Fibroblast of upper back skin (primary cell): ENCODE measurements at regions not wholly inside any gene's neighbourhood (a gene's known extent, or its start where the extent isn't known, plus 50 kb on each side); places are given as distances from the start of the nearest gene placed in this dataset.
A peak's percentile ranks its signal among the peaks of the same experiment; 100 is the strongest.
"Not testable (repeated sequence)": the region's sequence is repeated elsewhere in the genome, so short reads cannot be mapped to it uniquely, and the experiment has no call there.

Source experiments
- DNase-seq: peaks from one replicate; pipeline ENCODE4 v3.0.0-alpha.2; 2013

DNA sequence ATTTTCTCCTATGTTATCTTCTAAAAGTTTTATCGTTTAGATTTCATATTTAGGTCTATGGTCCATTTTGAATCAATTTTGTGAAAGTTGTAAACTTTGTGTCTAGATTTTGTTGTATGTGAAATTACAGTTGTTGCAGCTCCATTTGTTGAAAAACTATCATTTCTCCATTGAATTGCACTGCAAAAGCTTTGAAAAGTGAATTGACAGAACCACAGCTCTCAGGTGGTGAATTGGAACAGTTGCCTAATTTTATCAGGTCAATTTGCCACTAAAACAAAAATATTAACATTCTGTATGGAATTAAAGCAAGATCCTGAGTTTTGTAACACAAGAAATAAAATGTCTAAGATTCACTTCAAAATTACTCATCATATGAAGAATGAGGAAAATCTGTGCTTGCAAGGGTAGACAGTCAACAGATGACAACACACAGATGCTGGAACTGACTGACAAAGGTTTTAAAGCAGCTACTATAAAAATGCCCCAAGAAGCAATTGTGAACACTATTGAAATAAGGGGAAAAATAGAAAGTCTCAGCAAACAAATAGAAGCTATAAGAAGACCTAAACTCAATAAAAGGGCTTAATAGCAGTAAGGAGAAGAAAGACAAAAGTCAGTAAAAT is 346.7 kb downstream of the PAX1 start:
- peak; percentile 49 for DNase-seq

DNA sequence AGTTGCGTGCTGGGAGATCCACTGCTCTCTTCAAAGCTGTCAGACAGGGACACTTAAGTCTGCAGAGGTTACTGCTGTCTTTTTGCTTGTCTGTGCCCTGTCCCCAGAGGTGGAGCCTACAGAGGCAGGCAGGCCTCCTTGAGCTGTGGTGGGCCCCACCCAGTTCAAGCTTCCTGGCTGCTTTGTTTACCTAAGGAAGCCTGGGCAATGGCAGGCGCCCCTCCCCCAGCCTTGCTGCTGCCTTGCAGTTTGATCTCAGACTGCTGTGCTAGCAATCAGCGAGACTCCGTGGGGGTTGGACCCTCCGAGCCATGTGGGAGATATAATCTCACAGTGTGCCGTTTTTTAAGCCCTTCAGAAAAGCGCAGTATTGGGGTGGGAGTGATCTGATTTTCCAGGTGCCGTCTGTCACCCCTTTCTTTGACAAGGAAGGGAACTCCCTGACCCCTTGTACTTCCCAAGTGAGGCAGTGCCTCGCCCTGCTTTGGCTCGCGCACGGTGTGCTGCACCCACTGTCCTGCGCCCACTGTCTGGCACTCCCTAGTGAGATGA is 340.6 kb downstream of the PAX1 start:
- DNase-seq, result not testable (repeated sequence)

DNA sequence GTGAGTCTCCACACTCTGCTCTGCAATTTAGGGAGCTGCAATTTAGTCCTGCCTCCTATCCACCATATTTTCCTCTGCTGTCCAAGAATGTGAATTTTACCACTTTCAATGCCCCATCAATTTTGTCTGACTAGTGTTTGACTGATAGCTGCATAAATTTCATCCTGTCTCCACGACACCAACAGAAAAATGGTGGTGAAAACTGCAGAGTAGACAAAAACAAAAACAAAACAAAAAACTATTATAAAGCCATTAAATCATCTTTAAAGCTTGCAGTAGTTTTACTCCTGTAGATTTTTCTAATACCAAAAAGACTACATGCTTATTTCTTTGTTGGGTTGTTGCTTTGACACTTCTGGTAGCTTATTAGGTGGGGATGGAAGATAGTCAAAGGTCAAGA is 322.0 kb downstream of the PAX1 start:
- DNase-seq, result no peak

DNA sequence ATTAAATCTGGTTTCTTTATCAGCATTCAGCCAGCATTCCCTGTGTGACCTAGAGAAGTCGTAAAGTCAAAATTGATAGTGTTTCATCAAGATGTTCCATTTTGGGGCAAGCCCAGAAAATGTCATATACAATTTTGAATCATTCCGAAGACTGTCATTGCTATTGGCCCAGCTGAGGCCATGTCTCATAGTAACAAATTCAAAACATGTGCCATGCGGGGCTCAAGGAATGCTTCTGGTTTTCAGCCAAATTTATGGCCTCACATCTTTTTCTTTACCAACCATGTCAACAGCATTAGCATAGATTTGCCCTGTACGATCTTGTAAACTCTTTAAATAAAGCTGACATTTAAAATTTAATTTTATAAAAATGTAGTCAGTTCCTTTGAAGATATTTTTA is 314.7 kb downstream of the PAX1 start:
- peak; percentile 31 for DNase-seq

DNA sequence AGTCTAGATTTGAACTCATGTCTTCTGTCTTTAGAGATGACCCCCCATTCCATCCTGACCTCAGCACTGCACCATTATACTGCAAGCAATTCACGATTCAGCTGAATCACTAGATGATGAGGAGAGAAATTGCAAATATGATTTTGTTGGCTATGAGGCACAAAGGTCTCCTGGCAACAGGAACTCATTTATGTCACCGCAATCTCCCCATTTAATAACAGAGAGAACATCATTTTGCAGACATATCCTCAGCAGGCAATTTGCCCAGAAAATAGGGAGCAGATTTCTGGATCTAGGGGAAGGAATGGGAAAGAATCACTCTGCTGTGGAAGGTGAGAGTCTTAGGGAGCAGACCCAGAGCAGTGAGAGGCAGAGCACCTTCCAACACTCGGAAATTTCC is 303.0 kb downstream of the PAX1 start:
- DNase-seq, result peak; percentile 54

DNA sequence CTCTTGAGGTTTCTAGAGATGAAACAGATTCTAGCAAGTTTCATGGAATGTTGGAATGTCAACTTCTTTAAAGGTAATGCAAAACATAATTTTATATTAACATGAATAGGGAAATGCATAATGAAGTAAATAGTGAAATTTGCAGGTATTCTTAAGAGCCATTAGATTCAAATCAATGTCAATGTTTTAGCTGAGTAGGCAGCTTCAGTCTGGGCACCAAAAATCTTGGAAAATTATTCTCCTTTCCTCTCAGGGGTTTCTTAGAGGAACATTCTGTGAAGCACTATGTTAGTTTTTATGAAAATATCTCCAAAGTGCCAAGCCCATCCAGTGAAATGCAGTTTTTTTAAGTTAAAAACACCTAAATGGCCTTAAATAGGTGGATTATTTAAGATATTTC is 300.8 kb downstream of the PAX1 start:
- no peak for DNase-seq

DNA sequence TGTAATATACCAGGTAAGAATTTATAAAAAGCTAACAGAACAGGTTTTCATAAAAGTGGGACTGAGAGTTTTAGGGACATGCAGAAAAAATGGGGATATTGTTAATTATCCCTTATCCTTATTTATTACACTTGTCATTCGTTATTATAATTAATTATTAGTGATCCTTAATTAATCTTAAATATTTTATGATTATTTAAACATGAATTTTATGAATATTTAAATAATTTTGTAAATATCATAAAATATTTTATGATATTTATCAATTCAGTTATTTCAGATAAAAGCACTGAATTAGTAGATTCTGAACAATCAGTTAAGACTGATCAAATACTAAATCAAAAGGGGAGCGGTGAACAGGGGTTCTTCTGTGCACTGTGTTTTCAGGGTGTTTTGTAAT is 300.1 kb downstream of the PAX1 start:
- DNase-seq, result no peak

DNA sequence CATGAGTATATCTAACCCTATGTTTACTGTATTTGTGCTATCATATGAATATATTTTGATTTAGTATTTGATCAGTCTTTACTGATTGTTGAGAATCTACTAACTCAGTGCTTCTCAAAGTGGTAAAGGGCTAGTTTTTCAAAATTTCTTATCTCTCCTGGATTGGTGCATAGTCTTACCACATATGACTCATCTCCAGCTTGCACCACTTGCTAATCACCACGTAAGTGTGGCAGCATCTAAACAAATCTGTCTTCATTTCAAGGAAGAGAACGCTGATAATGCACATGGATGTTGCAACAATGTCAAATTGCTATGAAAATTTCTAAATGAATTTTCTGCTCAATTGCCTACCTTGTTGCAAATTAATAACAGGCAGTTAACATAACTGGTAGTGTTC is 299.5 kb downstream of the PAX1 start:
- no peak for DNase-seq

DNA sequence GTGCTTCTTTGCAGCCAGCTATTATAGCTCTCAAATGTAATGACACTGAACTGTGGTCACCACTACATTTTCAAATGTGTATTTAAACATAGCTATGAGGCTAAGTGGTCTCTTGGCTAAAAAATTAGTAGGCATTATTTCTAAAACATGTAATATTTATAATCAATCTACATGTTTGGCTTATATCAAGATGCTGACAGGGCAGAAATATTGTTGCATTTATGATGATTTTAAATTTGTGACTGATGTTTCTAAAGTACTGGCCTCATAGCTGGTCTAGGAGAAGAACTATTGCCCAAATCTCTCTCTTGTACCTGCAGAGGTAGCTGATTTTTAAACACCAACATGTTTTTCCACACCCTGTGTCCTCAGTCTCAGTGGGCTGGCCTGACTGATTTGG is 298.2 kb downstream of the PAX1 start:
- DNase-seq, result no peak

DNA sequence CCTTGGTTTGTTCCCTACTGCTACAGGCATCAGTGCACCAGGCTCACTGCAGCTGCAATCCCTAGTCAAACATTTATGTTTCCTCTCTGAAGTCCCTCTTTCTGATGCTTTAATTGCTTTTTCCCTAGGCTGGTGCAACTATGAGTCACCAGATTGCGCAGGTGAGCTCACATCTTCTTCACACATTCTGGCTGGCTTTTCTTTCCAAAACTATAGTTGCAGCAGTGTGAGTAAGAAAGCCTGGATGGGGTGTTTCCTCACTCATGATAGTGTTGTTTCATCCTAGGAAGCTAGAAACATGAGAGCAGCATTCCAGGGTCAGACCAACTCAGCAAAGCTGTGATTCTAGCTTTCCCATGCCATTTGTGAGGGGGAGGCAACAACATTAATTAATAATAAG is 296.4 kb downstream of the PAX1 start:
- DNase-seq, result peak; percentile 28

DNA sequence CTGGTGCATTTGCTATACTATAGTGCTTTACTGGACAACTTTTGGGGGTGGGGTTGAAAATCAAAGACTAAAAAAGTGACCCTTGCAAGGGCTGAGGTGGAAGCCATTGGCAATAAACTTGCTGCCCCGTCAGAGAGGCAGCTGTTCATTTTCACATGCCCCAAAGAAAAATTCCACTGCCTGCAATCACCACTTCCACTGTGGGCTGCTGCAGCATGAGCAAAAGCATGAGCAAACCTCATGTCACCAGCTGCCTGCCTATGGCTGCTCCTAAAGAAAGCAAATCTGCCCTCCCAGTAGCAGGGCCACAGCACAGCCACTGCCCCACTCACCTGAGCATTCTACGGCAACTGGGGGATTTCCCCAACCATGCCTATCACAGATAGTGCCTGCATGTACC is 290.0 kb downstream of the PAX1 start:
- DNase-seq, result no peak

DNA sequence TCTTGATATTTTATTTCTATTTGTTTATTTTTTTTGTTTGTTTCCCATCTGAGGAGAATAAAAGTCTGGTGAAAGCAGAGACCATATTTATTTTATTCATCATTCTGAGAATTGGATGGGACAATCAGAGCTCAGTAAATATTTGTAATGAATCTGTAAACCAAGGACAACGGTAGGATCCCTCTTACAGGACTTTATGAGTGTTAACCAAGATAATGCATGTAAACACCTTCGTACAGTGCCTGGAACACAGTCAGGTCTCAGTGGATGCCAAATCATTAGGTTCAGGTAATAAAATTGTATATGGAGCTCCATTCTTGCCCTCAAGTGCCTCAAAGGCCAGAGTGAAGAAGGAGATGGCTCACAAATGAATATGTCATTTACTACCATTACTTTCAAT is 288.7 kb downstream of the PAX1 start:
- no peak for DNase-seq

DNA sequence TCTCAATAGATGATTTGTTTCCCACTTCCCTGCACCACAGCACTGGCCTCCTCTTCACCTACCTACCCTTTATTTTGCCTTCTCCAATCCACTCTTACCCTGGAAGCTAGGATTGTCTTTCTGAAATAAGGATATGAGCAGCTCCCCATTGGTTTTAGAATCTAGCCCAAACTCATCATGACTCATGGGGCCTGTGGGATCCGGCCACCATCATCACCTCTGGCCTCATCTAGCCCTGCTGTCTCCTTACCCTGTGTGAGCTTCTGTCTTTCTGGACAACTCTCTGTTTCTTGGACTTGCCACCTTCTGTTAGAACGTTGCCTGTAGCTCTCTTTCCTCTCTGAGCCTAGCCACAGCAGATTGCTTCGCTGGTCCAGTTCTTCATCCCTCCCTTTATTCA is 277.1 kb downstream of the PAX1 start:
- no peak for DNase-seq

DNA sequence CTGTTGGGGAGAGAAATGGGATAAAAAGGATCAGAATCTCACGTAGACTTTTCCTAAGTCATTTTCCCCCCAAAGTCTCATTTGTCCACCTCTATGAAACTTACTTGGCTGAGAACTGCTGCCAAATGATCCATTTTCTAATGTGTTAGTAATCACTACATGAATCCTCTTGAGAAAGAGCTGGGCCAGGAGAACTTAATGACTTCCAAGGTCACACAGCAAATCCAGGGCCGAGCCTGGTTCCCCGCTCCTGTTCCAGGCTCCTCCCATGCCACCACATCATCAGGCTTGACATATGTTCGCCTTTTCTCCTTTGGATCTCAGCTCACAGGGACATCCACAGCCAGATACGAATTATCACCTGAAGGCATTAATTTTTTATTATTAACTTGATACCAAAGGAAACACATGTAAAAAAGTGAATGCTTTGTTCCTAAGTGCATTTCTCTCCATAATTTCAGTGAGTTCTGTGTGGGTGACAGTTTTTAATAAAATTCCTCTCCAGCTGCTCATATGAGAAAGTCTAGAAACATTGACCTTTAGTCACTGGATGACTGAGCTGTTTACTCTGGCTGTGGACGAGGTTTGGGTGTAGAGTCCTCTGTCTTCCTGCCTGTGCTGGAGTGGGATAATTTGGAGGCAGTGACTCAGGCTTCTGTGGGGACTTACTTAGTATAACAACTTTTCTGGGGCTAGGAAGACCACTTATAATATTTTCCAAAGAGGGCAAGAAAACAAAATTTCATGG is 276.3 kb downstream of the PAX1 start:
- DNase-seq, result peak; percentile 82

DNA sequence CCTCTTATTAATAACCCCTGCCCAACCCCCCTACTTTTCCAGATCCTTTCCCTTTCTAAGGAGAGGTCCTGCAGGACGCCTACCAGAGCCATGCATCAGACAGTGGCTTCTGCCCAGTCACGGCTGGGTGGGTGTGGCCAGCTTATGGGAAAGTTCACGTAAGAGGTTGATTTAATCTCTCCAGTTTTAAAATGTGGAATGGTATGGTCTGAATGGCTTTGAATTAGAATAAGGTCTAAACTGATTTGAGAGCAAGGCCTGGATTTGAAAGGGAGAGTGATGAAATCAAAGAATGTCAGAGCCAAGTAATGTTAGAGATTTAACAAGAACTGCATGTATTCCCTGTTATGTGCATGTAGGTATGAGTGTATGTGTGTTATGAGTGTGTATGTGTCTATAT is 275.7 kb downstream of the PAX1 start:
- DNase-seq, result peak; percentile 58

DNA sequence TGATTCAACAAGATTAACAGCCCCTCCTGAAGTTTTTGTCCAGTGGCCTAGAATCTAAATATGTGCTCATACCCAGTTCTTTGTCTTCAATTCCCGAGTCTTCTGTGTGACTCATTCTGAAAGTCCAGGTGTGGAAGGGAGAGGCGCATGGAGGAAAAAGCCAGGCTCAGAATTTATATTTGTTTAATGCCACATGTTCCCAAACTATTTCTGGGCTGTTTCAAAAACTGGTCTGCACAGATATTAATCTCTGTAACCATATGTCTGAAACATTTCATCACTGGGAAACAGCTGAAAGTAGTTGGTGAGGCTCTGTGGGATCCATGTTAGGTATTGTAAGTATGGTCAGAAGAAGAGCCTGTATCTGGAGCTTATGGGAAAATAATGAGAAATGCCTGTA is 266.0 kb downstream of the PAX1 start:
- DNase-seq, result peak; percentile 31

DNA sequence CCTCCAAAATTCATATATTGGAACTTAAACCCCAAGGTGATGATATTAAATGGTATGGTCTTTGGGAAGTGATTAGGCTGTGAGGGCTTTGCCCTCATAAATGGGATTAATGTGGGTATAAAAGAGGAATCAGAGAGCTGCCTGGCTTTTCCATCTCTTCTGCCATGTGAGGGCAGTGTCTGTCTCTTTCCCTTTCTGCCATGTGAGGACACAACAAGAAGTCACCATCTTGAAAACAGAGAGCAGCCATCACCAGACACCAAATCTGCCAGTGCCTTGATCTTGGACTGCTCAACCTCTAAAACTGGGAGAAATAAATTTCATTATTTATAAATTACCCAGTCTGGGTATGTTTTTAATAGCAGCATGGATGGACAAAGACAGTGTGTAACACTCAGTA is 263.0 kb downstream of the PAX1 start:
- no peak for DNase-seq

DNA sequence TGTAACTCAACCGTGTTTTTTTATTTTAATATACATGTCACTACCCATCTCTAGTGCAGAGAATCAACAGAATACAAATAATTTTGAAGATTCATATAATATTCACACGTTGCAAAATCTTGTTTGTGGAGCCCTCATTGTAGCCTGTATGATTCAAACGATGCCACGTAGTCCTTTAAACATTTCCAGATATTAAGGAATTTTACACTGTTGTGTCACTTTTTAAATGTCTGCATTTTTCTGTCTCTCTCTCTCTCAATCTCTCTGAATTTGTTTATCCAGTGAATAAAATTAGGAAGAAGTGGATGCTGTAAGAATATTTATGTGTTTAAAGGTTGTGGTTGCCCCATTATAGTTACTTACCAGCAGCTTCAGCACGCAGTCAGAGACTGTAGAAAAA is 262.0 kb downstream of the PAX1 start:
- no peak for DNase-seq

DNA sequence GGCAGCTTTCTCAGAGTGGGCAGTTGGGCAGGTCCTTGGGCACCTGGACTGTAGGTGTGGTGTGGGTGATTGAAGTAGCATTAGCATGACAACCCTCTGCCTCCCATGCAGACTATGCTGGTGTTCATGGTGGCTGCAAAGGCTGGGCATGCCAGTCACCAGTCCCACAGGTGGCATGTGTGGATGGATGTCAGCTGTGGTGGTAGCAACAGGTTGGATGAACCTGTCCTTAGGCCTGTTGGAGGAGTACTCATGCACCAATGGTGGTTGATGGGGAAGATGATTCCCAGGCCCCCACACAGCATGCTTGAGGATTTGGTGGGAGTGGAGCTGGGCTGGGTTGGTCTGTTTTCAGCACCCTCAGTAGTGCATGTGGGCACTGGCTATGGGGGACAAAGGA is 251.1 kb downstream of the PAX1 start:
- DNase-seq, result no peak

DNA sequence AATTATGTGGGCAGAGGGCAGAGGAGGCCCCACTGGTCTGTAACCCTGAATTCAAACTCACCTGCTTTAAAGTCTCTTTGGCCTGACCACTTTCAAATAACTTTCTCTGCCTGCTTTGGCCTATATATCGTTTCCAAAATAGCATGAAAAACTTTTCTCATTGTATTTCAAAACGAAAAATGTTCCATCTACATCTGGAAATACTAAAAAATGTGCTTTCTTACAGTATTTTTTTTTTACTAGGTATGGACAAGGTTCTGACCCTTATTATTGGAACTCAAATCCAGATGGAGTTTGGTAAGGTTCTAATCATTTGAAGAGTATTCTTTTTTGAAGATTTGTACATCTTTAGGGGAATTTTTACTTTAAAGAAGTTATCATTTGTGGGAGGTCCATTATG is 241.9 kb downstream of the PAX1 start:
- DNase-seq, result no peak

DNA sequence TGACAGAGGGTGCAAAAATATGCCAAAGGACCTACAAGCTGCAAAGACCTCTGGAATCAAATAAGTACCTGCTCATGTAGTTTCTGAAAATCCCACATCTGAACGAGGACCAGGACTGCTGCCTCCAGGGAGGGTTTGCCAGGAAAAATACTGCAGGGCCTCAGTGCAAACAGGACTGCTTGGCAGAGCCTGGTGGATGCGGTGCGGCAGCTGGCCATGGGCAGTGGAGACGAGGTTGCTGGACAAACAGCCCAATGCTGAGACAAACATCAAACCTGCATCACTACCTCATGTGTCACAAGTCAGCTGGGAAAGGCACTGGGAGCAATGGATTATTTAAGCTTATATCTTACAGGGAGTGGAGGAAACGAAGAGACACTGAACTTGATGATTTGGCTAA is 238.8 kb downstream of the PAX1 start:
- no peak for DNase-seq

DNA sequence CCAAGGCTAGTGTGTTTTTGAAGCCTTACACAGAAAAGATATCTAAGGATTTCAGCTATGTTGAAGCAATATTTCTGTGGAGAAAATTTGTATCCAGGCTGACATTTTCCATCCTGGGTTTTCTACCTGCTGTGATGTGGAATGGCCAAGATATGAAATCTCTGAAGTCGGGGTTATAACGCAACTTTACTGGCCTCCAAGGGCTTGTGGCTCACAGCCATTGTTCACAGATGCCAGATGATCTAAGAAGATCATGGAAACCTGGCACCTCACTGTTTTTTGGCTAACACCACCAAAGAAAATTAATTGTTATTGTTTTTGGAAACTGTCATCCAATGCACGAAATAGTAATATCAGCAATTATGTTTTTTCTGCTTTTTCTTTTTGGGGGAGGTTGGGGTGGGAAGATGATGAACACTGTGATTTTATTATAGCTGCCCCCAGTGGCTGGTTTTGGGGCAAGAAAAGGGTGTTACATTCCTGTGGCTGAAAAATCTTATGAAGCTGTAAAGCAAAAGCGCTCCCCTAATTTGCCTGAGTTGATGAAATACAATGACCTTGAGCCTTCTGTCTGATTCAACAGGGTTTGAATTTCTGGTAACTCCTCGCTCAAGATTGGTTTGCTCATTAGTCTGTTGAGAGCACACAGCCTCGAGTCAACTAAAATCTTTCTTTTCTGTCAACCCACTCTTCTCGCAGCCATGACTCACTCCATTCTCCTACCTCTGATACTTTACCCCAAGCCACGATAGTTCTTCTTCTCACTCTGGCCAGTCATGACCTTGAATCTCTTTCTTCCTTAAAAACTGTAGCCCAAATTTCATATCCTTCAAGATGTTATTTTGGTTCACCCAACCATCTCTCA is 236.7 kb downstream of the PAX1 start:
- peak; percentile 22 for DNase-seq

DNA sequence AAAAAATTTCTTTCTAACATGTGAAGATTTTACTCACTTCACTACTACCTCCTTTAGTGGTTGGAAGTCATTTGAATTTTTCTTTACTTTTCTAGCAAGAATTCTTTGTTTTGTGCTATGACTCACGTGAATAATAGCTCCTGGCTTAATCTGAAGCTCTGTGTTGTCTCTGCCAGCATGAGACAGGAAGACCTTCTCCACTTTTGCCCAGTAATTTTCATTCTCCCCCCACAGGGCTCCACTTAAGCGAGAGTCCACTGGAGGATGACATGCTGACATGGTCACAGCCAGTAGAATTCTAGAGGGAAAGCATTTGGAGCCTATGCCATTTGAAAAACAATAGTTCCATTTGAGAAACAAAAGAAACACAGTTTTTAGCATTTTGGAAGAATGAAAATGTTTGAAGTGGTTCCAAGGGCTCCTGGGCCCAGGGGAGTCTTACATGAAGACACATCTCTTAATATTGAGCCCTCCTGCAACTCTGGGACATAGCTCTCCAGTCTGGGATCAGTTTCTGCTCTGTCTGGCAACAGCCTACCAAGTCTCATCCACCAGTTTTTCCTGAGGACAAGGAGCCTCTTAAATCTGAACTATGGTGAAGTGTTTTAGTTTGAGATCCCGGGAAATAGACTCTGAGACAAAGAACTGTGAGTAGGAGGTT is 231.4 kb downstream of the PAX1 start:
- DNase-seq, result peak; percentile 68
